Mucosa of rectum (tissue), 2 donors: ENCODE measurements at regions not wholly inside any gene's neighbourhood (a gene's known extent, or its start where the extent isn't known, plus 50 kb on each side); places are given as distances from the start of the nearest gene placed in this dataset.

ENCODE experiments used
- H3K27ac ChIP-seq, 2 donors: one replicate each; pipeline ENCODE4 v1.7.0; 2013; ENCODE audit warnings: inconsistent platforms in 2 of 2, low read depth in 2 of 2, low read length in 2 of 2
- H3K27me3 ChIP-seq, 2 donors: one replicate each; pipeline ENCODE4 v1.7.0; 2013; ENCODE audit warnings: low read length in 2 of 2; ENCODE audit not compliant: control insufficient read depth in 2 of 2, insufficient read depth in 2 of 2
- H3K36me3 ChIP-seq, 2 donors: one replicate each; pipeline ENCODE4 v1.7.0; 2013; ENCODE audit warnings: low read length in 2 of 2; ENCODE audit not compliant: control insufficient read depth in 2 of 2, insufficient read depth in 2 of 2
- H3K4me1 ChIP-seq, 2 donors: one replicate each; pipeline ENCODE4 v1.7.0; 2013; ENCODE audit warnings: low read length in 2 of 2, mild to moderate bottlenecking in 1 of 2; ENCODE audit not compliant: control insufficient read depth in 2 of 2, insufficient read depth in 2 of 2
- H3K4me3 ChIP-seq, 2 donors: one replicate each; pipeline ENCODE4 v1.7.0; 2013; ENCODE audit warnings: low read length in 2 of 2
- H3K9ac ChIP-seq, 2 donors: one replicate each; pipeline ENCODE4 v1.7.0; 2013; ENCODE audit warnings: low read length in 2 of 2, low read depth in 1 of 2, mild to moderate bottlenecking in 1 of 2
- H3K9me3 ChIP-seq, 2 donors: one replicate each; pipeline ENCODE4 v1.7.0; 2013; ENCODE audit warnings: low read length in 2 of 2; ENCODE audit not compliant: control insufficient read depth in 2 of 2
- donor health status: healthy.
- donor health status: Normal muscosa, but diverticular disease.

GRCh38 chr4:35516102-35516501, 728.2 kb downstream of the ARAP2 start:
- no peak overlapping the region for H3K9ac ChIP-seq
- no peaks in the 10 kb centered on the region for H3K4me1 ChIP-seq
- peaks cover 0 to 4% of the 10 kb centered on the region in 2 donors for H3K9me3 ChIP-seq
- H3K4me3 ChIP-seq: no peak overlapping the region
- no peaks in the 10 kb centered on the region for H3K36me3 ChIP-seq
- H3K27me3 ChIP-seq: no peaks in the 10 kb centered on the region
- no peak overlapping the region for H3K27ac ChIP-seq

- H3K9ac ChIP-seq: no peak overlapping the region
- no peaks in the 10 kb centered on the region for H3K9me3 ChIP-seq
- H3K4me1 ChIP-seq: no peaks in the 10 kb centered on the region
These were observed 724.3 kb downstream of the ARAP2 start for GRCh38 chr4:35520059-35520458.

GRCh38 chr4:35521682-35522081, 722.6 kb downstream of the ARAP2 start:
- no peaks in the 10 kb centered on the region for H3K4me1 ChIP-seq
- H3K9ac ChIP-seq: no peak overlapping the region
- H3K27me3 ChIP-seq: no peaks in the 10 kb centered on the region
- H3K36me3 ChIP-seq: no peaks in the 10 kb centered on the region
- H3K4me3 ChIP-seq: no peak overlapping the region
- H3K9me3 ChIP-seq: no peaks in the 10 kb centered on the region
- H3K27ac ChIP-seq: no peak overlapping the region

More at GRCh38 chr4:35520059-35520458, 724.3 kb downstream of the ARAP2 start:
- no peaks in the 10 kb centered on the region for H3K36me3 ChIP-seq
- no peaks in the 10 kb centered on the region for H3K27me3 ChIP-seq
- H3K4me3 ChIP-seq: no peak overlapping the region
- H3K27ac ChIP-seq: no peak overlapping the region

GRCh38 chr4:35525192-35525978, 718.9 kb downstream of the ARAP2 start:
- no peaks in the 10 kb centered on the region for H3K4me1 ChIP-seq
- no peak overlapping the region for H3K27ac ChIP-seq
- no peaks in the 10 kb centered on the region for H3K27me3 ChIP-seq
- no peak overlapping the region for H3K9ac ChIP-seq
- no peaks in the 10 kb centered on the region for H3K9me3 ChIP-seq
- H3K36me3 ChIP-seq: no peaks in the 10 kb centered on the region
- H3K4me3 ChIP-seq: no peak overlapping the region

- Histone ChIP-seq H3K4me1 (no peaks in the 10 kb centered on the region), H3K4me3 (no peak overlapping the region), H3K9me3 (no peaks in the 10 kb centered on the region), H3K27ac (no peak overlapping the region), H3K27me3 (no peaks in the 10 kb centered on the region), H3K36me3 (no peaks in the 10 kb centered on the region), H3K9ac (no peak overlapping the region)
These were observed 717.9 kb downstream of the ARAP2 start for GRCh38 chr4:35526456-35526855.

GRCh38 chr4:35534962-35535361, 709.4 kb downstream of the ARAP2 start:
- Histone ChIP-seq H3K9ac (no peak overlapping the region), H3K9me3 (no peaks in the 10 kb centered on the region), H3K4me3 (no peak overlapping the region)

GRCh38 chr4:35538807-35539206, 705.5 kb downstream of the ARAP2 start:
- Histone ChIP-seq H3K4me1 (no peaks in the 10 kb centered on the region), H3K36me3 (no peaks in the 10 kb centered on the region), H3K9ac (no peak overlapping the region), H3K4me3 (no peak overlapping the region), H3K27ac (no peak overlapping the region), H3K9me3 (no peaks in the 10 kb centered on the region), H3K27me3 (no peaks in the 10 kb centered on the region)

More at GRCh38 chr4:35534962-35535361, 709.4 kb downstream of the ARAP2 start:
- no peaks in the 10 kb centered on the region for H3K27me3 ChIP-seq
- H3K27ac ChIP-seq: no peak overlapping the region
- H3K36me3 ChIP-seq: no peaks in the 10 kb centered on the region
- no peaks in the 10 kb centered on the region for H3K4me1 ChIP-seq

GRCh38 chr4:35539404-35540055, 704.8 kb downstream of the ARAP2 start:
- H3K9ac ChIP-seq: no peak overlapping the region
- H3K27ac ChIP-seq: no peak overlapping the region
- no peaks in the 10 kb centered on the region for H3K9me3 ChIP-seq
- H3K4me3 ChIP-seq: no peak overlapping the region
- H3K27me3 ChIP-seq: no peaks in the 10 kb centered on the region
- H3K4me1 ChIP-seq: no peaks in the 10 kb centered on the region
- no peaks in the 10 kb centered on the region for H3K36me3 ChIP-seq

- no peaks in the 10 kb centered on the region for H3K27me3 ChIP-seq
- no peak overlapping the region for H3K9ac ChIP-seq
- H3K4me1 ChIP-seq: no peaks in the 10 kb centered on the region
- H3K4me3 ChIP-seq: no peak overlapping the region
- H3K9me3 ChIP-seq: no peaks in the 10 kb centered on the region
- H3K27ac ChIP-seq: no peak overlapping the region
- no peaks in the 10 kb centered on the region for H3K36me3 ChIP-seq
These were observed 703.0 kb downstream of the ARAP2 start for GRCh38 chr4:35541146-35541887.

GRCh38 chr4:35541888-35542213, 702.5 kb downstream of the ARAP2 start:
- Histone ChIP-seq H3K4me1 (no peaks in the 10 kb centered on the region), H3K9me3 (no peaks in the 10 kb centered on the region), H3K27ac (no peak overlapping the region), H3K27me3 (no peaks in the 10 kb centered on the region), H3K9ac (no peak overlapping the region), H3K36me3 (no peaks in the 10 kb centered on the region), H3K4me3 (no peak overlapping the region)
